Gastrocnemius medialis (tissue), 4 donors: ENCODE measurements at regions not wholly inside any gene's neighbourhood (a gene's known extent, or its start where the extent isn't known, plus 50 kb on each side); places are given as distances from the start of the nearest gene placed in this dataset.

Experiments used
- ATAC-seq, 2 donors: fragments of 150-250 bp; one replicate each; pipeline ENCODE4 v1.9.1; 2016
- DNase-seq, 2 donors: peaks; one replicate each; pipeline ENCODE4 v3.0.0-alpha.2; 2019
- H3K27ac ChIP-seq, 4 donors: fragments of 200-600 bp; sonication (generic); 1 replicate in 1 of 4; 2 replicates in 3 of 4; pipeline ENCODE4 v1.5.1; 2016 to 2018; ENCODE audit warnings: mild to moderate bottlenecking in 2 of 4, moderate library complexity in 1 of 4
- H3K27me3 ChIP-seq, 3 donors: fragments of 200-600 bp; sonication (generic) in 2 of 3; 1 replicate in 1 of 3; 2 replicates in 2 of 3; pipeline versions ENCODE4 v1.5.1 to v1.6.0; 2016 to 2019; ENCODE audit warnings: mild to moderate bottlenecking in 1 of 3, moderate library complexity in 1 of 3
- H3K36me3 ChIP-seq, 2 donors: fragments of 200-600 bp; sonication (generic) in 1 of 2; one replicate each; pipeline ENCODE4 v1.5.1; 2017 to 2018
- H3K4me1 ChIP-seq, 2 donors: fragments of 200-600 bp; sonication (generic) in 1 of 2; one replicate each; pipeline ENCODE4 v1.5.1; 2016 to 2017; ENCODE audit warnings: mild to moderate bottlenecking in 2 of 2
- H3K4me3 ChIP-seq, 4 donors: fragments of 200-600 bp; sonication (generic) in 3 of 4; 1 replicate in 1 of 4; 2 replicates in 3 of 4; pipeline ENCODE4 v1.5.1; 2016 to 2019; ENCODE audit warnings: mild to moderate bottlenecking in 2 of 4
- H3K9me3 ChIP-seq, 3 donors: fragments of 200-600 bp; sonication (generic) in 2 of 3; 1 replicate in 1 of 3; 2 replicates in 2 of 3; pipeline ENCODE4 v1.5.1; 2016 to 2019
- CTCF ChIP-seq, 5 experiments: fragments of 450-650 bp in 3 of 5; fragments of 200-600 bp in 2 of 5; sonication (generic) in 2 of 5; IDR thresholded peaks in 4 of 5; conservative IDR thresholded peaks in 1 of 5; 1 replicate in 4 of 5; 2 replicates in 1 of 5; pipeline ENCODE4 v1.5.1; 2016 to 2019; ENCODE audit warnings: antibody characterized with exemption in 5 of 5, mild to moderate bottlenecking in 3 of 5, moderate library complexity in 3 of 5
- POLR2A ChIP-seq, 2 donors: fragments of 450-650 bp; IDR thresholded peaks; one replicate each; pipeline ENCODE4 v1.6.1; 2017; ENCODE audit warnings: antibody characterized with exemption in 2 of 2, mild to moderate bottlenecking in 2 of 2, moderate library complexity in 2 of 2
- in situ Hi-C, 4 donors: fragments of 200-750 bp; cut with MboI; loops; one replicate each; pipeline versions ENCODE4 v1.15.0 to v1.8.0; 2017; ENCODE audit warnings: low sequenced_read_pairs in 4 of 4
- intact Hi-C: fragments of 100-400 bp; cut with DNase I; formaldehyde crosslinking; loops from one replicate; pipeline ENCODE4 v1.15.1; 2023; ENCODE audit warnings: low total_unique reads

DNA sequence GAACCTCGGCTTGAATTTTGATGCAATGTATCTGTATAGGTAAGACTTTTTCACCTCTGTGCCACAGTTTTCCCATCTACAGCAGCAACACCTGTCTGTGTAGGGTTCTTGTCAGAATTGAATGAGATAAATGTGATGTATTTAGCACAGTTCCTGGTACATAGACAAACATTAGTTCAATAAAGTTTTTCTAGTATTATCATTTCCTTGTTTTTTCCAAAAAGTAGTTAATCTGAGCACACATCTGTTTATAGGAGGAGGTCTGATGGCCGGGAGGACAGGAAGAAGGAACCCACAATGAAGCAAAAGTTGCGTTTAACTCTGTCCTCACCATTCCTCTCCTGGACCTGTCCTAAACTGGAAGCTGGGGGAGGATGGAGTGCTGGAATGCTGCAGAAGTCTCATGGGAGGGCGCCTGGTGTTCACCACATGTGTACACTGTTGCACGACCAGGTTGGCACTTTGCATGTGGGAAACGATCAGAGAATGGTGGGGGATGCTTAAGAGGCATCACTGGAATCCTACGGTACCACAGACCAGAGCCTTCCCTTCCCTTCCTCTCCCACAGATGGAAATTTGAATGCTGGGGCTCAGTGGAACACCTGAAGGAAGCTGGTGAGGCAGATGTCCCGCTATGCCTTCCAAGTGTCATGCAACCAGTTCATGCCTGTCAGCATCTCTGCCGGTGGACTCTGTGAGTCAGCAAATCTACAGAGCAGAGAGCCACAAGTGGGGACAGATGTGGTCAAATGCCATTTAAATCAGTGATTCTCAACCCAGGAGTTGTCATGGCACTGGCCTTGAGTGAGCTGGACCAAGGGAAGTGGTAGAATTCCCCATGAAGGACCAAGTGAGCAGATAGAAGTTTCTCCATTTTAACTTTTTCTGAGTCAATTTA lies 315.6 kb downstream of the DLEU7 start:
- H3K4me1 ChIP-seq, result peaks cover 54 to 59% of the 10 kb centered on the region in 2 donors
- intact Hi-C loops (loop anchor here (2.0 to 5.0 kb wide), 6 partner anchors 99 to 876 kb away; partner anchors contain the start of gene SPRYD7), in situ Hi-C loops (loop anchor here (10.0 to 25.0 kb wide), 6 partner anchors 141 to 543 kb away; partner anchors contain the start of gene TRIM13 (in 2 of the 4))
- H3K9me3 ChIP-seq, result no peaks in the 10 kb centered on the region
- ATAC-seq (peak; percentile 37 to 53), DNase-seq (peak; percentile 50 to 67)
- no peaks in the 10 kb centered on the region for H3K27me3 ChIP-seq
- no peak overlapping the region for H3K4me3 ChIP-seq
- H3K27ac ChIP-seq, result peak overlapping the region; percentile 81 to 91 (median 84)
- no peaks in the 10 kb centered on the region for H3K36me3 ChIP-seq
- no peak for TF ChIP-seq POLR2A (IDR thresholded peaks at IDR 0.05)
- no peak for TF ChIP-seq CTCF (IDR thresholded peaks at IDR 0.05 in 4 of 5, conservative IDR thresholded peaks at IDR 0.05 in 1 of 5)

DNA sequence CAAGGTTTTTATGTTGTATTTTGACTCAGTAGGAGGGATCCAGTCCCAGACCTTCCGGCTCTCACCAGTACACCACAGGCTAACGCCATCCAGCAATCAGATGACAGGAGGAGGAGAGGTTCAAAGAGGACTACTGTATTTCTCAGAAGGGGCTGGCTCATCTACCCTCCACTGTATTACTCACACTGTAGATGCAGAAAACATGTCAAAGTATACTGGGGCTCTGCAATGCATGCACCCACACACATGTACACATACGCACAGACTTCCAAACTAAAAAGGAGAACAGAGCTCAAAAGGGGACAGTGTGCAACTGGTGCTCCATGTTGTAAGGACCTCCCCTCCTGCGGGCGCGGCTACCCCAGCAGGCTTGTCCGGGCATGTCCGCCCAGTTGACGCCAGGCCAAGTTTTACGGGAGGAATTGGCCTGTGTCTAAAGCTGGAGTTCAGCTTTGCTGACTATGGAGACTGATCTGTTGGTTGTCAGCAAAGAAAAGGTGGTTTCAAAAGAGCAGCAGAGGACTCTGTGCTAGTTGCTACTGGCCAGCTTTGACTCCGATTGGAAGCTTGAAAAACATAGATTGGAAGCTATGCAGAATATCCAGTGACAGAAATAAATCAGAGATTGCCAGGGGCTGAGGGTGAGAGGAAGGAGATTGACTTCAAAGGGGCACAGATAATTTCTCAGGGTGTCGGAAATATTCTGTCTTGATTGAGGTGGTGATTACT lies 314.2 kb downstream of the DLEU7 start:
- H3K36me3 ChIP-seq, result no peaks in the 10 kb centered on the region
- H3K4me3 ChIP-seq, result peak overlapping the region; percentile 31 to 43 (median 40)
- DNase-seq (peak; percentile 72 to 89), ATAC-seq (peak; percentile 68 to 79)
- intact Hi-C loops, result loop anchor here (2.0 to 5.0 kb wide), 5 partner anchors 143 to 877 kb away; partner anchors contain the start of gene SPRYD7
- H3K4me1 ChIP-seq, result peaks cover 48 to 54% of the 10 kb centered on the region in 2 donors
- in situ Hi-C loops, result loop anchor here (10.0 to 25.0 kb wide), 6 partner anchors 142 to 545 kb away; partner anchors contain the start of gene TRIM13 (in 2 of the 4)
- peaks cover 0 to under 1% (median 0%) of the 10 kb centered on the region in 3 donors for H3K9me3 ChIP-seq
- peak overlapping the region; percentile 81 to 91 (median 84) for H3K27ac ChIP-seq
- H3K27me3 ChIP-seq, result no peaks in the 10 kb centered on the region
- TF ChIP-seq CTCF (IDR thresholded peaks at IDR 0.05 in 4 of 5, conservative IDR thresholded peaks at IDR 0.05 in 1 of 5), result no peak
- no peak for TF ChIP-seq POLR2A (IDR thresholded peaks at IDR 0.05)

- in situ Hi-C loops (loop anchor here in 2 of 4 donors (25.0 kb wide), 2 partner anchors 145 to 445 kb away; no protein-coding TSS in a partner anchor), intact Hi-C loops (loop anchor here (1.0 to 10.0 kb wide), 4 partner anchors 155 to 555 kb away; no protein-coding TSS in a partner anchor)
- no peak for DNase-seq
- Histone ChIP-seq H3K36me3 (no peaks in the 10 kb centered on the region), H3K4me1 (peaks cover 40 to 43% of the 10 kb centered on the region in 2 donors), H3K27me3 (no peaks in the 10 kb centered on the region), H3K27ac (peak overlapping the region in 2 of 4 donors; percentile 8 to 81), H3K9me3 (peaks cover 0 to 11% (median 0%) of the 10 kb centered on the region in 3 donors), H3K4me3 (no peak overlapping the region)
- no peak for ATAC-seq
- no peak for TF ChIP-seq POLR2A (IDR thresholded peaks at IDR 0.05)
- peak; percentile 32 to 72 (median 61) for TF ChIP-seq CTCF (IDR thresholded peaks at IDR 0.05 in 4 of 5, conservative IDR thresholded peaks at IDR 0.05 in 1 of 5)
These were observed 311.3 kb downstream of the DLEU7 start for GRCh38 chr13:50531917-50532899.
